Activated CD4-positive, alpha-beta T cell treated with anti-CD3 and anti-CD28 coated beads, Interleukin-2, amount 10 ng/mL, durations not matched to agents 7 days and 5 days (primary cell): ENCODE measurements at regions not wholly inside any gene's neighbourhood (a gene's known extent, or its start where the extent isn't known, plus 50 kb on each side); places are given as distances from the start of the nearest gene placed in this dataset.
A peak's percentile ranks its signal among the peaks of the same experiment; 100 is the strongest.
"Not testable (repeated sequence)": the region's sequence is repeated elsewhere in the genome, so short reads cannot be mapped to it uniquely, and the experiment has no call there.

Experiments used
- CTCF ChIA-PET: fragments of 350-600 bp; sonication (Branson Sonifier 250); formaldehyde crosslinking; loops from one replicate; lab custom pipeline; 2021; ENCODE audit warnings: antibody characterized with exemption; lab: Charles Lee
- POLR2A ChIA-PET: fragments of 350-600 bp; sonication (Branson Sonifier 250); formaldehyde crosslinking; loops from one replicate; lab custom pipeline; 2021; ENCODE audit warnings: antibody characterized with exemption; lab: Charles Lee
- DNase-seq: peaks from one replicate; pipeline ENCODE4 v3.0.0-alpha.2; 2020
- H3K27ac Mint-ChIP-seq: one replicate; pipeline ENCODE4 v1.8.0; 2021; ENCODE audit warnings: mild to moderate bottlenecking, moderate library complexity, mixed read lengths
- H3K27me3 Mint-ChIP-seq: one replicate; pipeline ENCODE4 v1.8.0; 2021; ENCODE audit warnings: mixed read lengths
- H3K36me3 Mint-ChIP-seq: one replicate; pipeline ENCODE4 v1.8.0; 2021; ENCODE audit warnings: low read depth, mixed read lengths
- H3K4me1 Mint-ChIP-seq: one replicate; pipeline ENCODE4 v1.8.0; 2021; ENCODE audit warnings: mixed read lengths
- H3K4me3 Mint-ChIP-seq: one replicate; pipeline ENCODE4 v1.8.0; 2021; ENCODE audit warnings: mild to moderate bottlenecking, moderate library complexity, mixed read lengths
- H3K9me3 Mint-ChIP-seq: one replicate; pipeline ENCODE4 v1.8.0; 2021; ENCODE audit warnings: mixed read lengths

- H3K36me3 Mint-ChIP-seq, DNase-seq, H3K9me3 Mint-ChIP-seq, POLR2A ChIA-PET, H3K4me3 Mint-ChIP-seq, H3K27ac Mint-ChIP-seq: not testable (repeated sequence)
- CTCF ChIA-PET: interaction anchor here (0.6 kb wide), 1 partner anchor 164 kb away, joined by 3 read pairs; no protein-coding TSS in a partner anchor
- peaks cover 48% of the 10 kb centered on the region for H3K27me3 Mint-ChIP-seq
- peaks cover 17% of the 10 kb centered on the region for H3K4me1 Mint-ChIP-seq
Observed at GRCh38 chr1:228653057-228653456, 82.2 kb upstream of the RHOU start.

GRCh38 chr1:228653748-228654147 lies 81.5 kb upstream of the RHOU start:
- POLR2A ChIA-PET: no interaction called here
- CTCF ChIA-PET: interaction anchor here (0.6 kb wide), 1 partner anchor 165 kb away, joined by 3 read pairs; no protein-coding TSS in a partner anchor

GRCh38 chr1:228655796-228656394 lies 79.4 kb upstream of the RHOU start:
- POLR2A ChIA-PET: no interaction called here
- CTCF ChIA-PET: interaction anchor here (0.7 kb wide), 1 partner anchor 632 kb away, joined by 3 read pairs; no protein-coding TSS in a partner anchor
- H3K36me3 Mint-ChIP-seq: peaks cover 2% of the 10 kb centered on the region
- H3K9me3 Mint-ChIP-seq: no peaks in the 10 kb centered on the region
- H3K4me1 Mint-ChIP-seq: peaks cover 2% of the 10 kb centered on the region
- H3K27ac Mint-ChIP-seq: no peak overlapping the region
- no peak overlapping the region for H3K4me3 Mint-ChIP-seq
- no peak for DNase-seq
- H3K27me3 Mint-ChIP-seq: peaks cover 24% of the 10 kb centered on the region

More at GRCh38 chr1:228653748-228654147, 81.5 kb upstream of the RHOU start:
- Mint-ChIP-seq H3K9me3 (no peaks in the 10 kb centered on the region), H3K27ac (no peak overlapping the region), H3K4me3 (no peak overlapping the region), H3K27me3 (peaks cover 41% of the 10 kb centered on the region), H3K4me1 (peaks cover 10% of the 10 kb centered on the region), H3K36me3 (peaks cover 4% of the 10 kb centered on the region)
- no peak for DNase-seq

- DNase-seq, POLR2A ChIA-PET, H3K36me3 Mint-ChIP-seq, H3K27ac Mint-ChIP-seq, H3K4me3 Mint-ChIP-seq, H3K9me3 Mint-ChIP-seq, H3K4me1 Mint-ChIP-seq: not testable (repeated sequence)
- peaks cover 19% of the 10 kb centered on the region for H3K27me3 Mint-ChIP-seq
- CTCF ChIA-PET: interaction anchor here (0.6 kb wide), 1 partner anchor 841 kb away, joined by 5 read pairs; no protein-coding TSS in a partner anchor
Observed at GRCh38 chr1:228662007-228662689, 73.1 kb upstream of the RHOU start.

DNA sequence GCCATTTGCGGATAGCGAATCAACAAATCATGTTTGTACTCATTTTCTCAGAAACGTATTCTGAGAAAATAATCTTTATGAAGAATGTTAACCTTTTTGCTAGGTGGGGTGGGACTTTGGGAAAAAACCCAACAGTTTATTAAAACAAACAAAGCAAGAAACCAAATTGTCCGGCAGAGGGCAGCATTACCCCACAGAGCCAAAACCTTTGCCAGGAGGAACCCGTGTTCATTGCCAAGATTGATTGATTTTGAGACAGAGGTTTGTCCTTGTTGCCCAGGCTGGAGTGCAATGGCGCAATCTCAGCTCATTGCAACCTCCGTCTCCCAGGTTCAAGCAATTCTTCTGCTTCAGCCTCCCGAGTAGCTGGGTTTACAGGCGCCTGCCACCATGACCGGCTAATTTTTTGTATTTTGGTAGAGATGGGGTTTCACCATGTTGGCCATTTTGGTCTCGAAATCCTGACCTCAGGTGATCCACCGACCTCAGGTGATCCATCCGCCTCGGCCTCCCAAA lies 70.8 kb upstream of the RHOU start:
- Mint-ChIP-seq H3K27me3 (peaks cover 19% of the 10 kb centered on the region), H3K9me3 (no peaks in the 10 kb centered on the region), H3K27ac (no peak overlapping the region), H3K4me3 (no peak overlapping the region), H3K36me3 (no peaks in the 10 kb centered on the region), H3K4me1 (no peaks in the 10 kb centered on the region)
- peak; percentile 82 for DNase-seq
- ChIA-PET POLR2A (no interaction called here), CTCF (interaction anchor here (0.6 to 1.3 kb wide), 7 partner anchors 8 to 590 kb away, joined by 3 to 5 read pairs (median 3); no protein-coding TSS in a partner anchor)

GRCh38 chr1:228666686-228667623 lies 68.3 kb upstream of the RHOU start:
- no peaks in the 10 kb centered on the region for H3K9me3 Mint-ChIP-seq
- no peaks in the 10 kb centered on the region for H3K36me3 Mint-ChIP-seq
- no peak overlapping the region for H3K4me3 Mint-ChIP-seq

DNA sequence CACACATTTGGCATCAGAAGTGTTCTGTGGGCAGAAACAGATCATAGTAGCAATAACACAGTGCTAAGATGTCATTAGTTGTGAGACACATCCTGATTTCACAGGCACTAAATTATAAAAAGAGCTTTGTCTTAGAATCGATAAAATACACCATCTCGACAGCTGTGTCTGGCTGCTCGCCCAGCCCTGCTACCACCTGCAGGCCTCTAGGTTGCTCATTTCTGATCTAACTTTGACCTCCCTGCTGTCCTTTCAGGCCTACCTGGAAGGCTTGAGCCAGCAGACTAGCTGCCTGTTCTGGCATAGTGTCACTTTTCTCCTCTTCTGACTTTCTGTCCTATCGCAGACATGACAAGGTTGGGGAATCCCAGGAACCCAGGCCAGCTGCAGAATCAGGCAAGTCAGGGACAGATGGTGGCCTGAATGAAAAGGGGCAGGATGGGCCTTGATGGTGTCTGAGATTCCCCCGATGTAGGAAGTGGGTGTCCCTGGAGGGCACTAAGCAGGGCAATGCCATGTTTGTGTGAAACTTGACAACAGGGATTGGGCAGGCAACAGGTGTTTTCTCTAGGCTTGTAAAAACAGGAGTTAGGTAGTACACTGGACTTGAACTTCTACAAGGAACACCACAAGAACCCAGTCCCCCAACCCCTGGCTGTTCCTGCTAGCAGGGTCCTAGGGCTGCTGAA lies 66.6 kb upstream of the RHOU start:
- Mint-ChIP-seq H3K27ac (no peak overlapping the region), H3K27me3 (no peaks in the 10 kb centered on the region), H3K4me3 (no peak overlapping the region), H3K36me3 (no peaks in the 10 kb centered on the region), H3K9me3 (no peaks in the 10 kb centered on the region), H3K4me1 (no peaks in the 10 kb centered on the region)
- ChIA-PET CTCF (no interaction called here), POLR2A (no interaction called here)
- no peak for DNase-seq

More at GRCh38 chr1:228666686-228667623, 68.3 kb upstream of the RHOU start:
- Mint-ChIP-seq H3K27ac (no peak overlapping the region), H3K27me3 (peaks cover 10% of the 10 kb centered on the region), H3K4me1 (no peaks in the 10 kb centered on the region)
- CTCF ChIA-PET: no interaction called here
- POLR2A ChIA-PET: no interaction called here
- no peak for DNase-seq

DNA sequence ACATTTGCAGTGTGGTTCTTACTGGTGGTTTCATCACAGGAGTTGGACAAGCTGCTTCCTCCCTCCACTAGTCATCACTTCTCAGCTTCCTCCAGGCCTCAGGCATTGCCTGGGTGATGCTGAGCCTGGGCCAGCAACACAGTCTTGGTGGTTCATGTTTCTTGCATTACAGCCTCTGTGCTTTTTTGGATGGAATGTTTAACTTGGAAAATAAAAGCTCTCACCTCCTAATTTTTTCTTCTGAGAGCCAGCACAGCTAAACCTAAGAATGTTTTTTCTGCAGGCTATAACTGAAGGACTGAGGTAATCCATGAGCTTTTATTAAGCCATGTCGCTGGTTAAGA lies 66.1 kb upstream of the RHOU start:
- POLR2A ChIA-PET: no interaction called here
- Mint-ChIP-seq H3K36me3 (no peaks in the 10 kb centered on the region), H3K4me1 (no peaks in the 10 kb centered on the region), H3K4me3 (no peak overlapping the region), H3K27ac (no peak overlapping the region), H3K9me3 (no peaks in the 10 kb centered on the region), H3K27me3 (no peaks in the 10 kb centered on the region)
- CTCF ChIA-PET: no interaction called here
- no peak for DNase-seq

DNA sequence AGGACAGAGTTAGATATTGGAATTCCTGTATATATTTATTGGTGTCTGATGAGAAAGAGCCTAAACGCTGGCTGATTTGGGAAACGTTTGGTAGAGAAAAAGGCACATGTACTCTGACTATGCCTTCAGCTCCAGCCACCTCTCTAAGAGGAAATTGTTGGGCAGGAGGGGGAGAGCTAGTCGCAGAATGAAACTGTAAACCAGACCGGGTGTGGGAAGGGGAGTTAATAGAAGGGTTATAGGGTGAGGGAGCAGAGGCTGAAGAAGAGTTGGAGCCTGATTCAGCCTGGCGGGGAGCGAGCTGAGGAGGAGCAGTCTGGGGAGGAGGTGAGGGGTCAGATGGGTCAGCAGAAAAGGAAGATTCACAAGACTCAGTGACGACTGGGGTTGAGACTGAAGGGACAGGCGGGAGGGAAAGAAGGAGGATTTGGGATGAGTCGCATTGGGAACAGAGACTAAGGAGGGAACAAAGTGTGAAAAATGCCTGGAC lies 54.2 kb upstream of the RHOU start:
- H3K4me1 Mint-ChIP-seq, H3K36me3 Mint-ChIP-seq, H3K9me3 Mint-ChIP-seq, CTCF ChIA-PET, H3K4me3 Mint-ChIP-seq, POLR2A ChIA-PET, DNase-seq, H3K27ac Mint-ChIP-seq: not testable (repeated sequence)
- peaks cover 22% of the 10 kb centered on the region for H3K27me3 Mint-ChIP-seq

DNA sequence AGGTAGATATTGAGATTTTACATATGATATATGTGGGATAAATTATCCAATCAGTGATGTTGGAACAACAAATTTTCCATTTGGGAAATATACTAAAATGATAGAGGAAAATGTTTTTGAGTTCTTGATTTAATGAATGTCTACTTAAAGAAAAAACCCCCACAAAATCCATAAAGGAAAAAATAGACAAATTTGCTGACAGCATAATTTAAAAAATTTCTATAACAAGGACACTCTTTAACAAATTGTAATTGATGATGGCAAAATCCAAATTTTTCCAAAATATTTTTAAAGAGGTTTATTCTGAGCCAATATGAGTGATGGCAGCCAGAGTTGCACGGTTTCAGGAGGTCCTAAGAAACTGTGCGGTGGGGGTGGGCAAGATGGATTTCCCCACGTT lies 51.9 kb upstream of the RHOU start:
- DNase-seq: no peak
- no peaks in the 10 kb centered on the region for H3K4me1 Mint-ChIP-seq
- CTCF ChIA-PET: no interaction called here
- H3K27me3 Mint-ChIP-seq: peaks cover 35% of the 10 kb centered on the region
- H3K4me3 Mint-ChIP-seq: no peak overlapping the region
- POLR2A ChIA-PET: no interaction called here
- no peaks in the 10 kb centered on the region for H3K9me3 Mint-ChIP-seq
- H3K36me3 Mint-ChIP-seq: no peaks in the 10 kb centered on the region
- H3K27ac Mint-ChIP-seq: no peak overlapping the region

GRCh38 chr1:228684607-228685006 lies 50.7 kb upstream of the RHOU start:
- POLR2A ChIA-PET: no interaction called here
- no peak overlapping the region for H3K4me3 Mint-ChIP-seq
- H3K36me3 Mint-ChIP-seq: no peaks in the 10 kb centered on the region
- H3K4me1 Mint-ChIP-seq: no peaks in the 10 kb centered on the region
- DNase-seq: no peak
- no peak overlapping the region for H3K27ac Mint-ChIP-seq
- peaks cover 39% of the 10 kb centered on the region for H3K27me3 Mint-ChIP-seq
- H3K9me3 Mint-ChIP-seq: no peaks in the 10 kb centered on the region
- CTCF ChIA-PET: no interaction called here

DNA sequence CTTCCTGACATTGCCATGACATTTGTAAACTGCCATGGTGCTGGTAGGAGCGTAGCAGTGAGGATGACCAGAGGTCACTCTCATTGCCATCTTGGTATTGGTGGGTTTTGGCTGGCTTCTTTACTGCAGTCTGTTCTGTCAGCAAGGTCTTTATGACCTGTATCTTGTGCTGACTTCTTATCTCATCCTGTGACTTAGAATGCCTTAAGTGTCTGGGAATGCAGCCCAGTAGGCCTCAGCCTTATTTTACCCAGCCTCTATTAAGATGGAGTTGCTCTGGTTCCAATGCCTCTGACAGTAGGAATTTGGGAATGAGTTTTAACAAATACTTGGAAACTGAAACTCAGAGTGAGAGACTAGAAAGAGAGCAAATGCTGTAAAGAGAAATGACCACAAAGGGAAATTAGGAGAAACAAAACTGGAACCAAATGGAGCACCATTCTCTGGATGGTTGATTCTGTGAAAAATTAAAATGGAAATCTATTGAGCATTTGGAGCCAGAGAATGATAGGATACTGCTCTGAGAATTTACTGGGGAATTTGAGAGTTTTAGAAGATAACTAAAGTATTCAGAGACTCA lies 50.1 kb upstream of the RHOU start:
- CTCF ChIA-PET: no interaction called here
- Mint-ChIP-seq H3K27me3 (peaks cover 39% of the 10 kb centered on the region), H3K4me3 (no peak overlapping the region), H3K27ac (no peak overlapping the region), H3K36me3 (no peaks in the 10 kb centered on the region), H3K4me1 (no peaks in the 10 kb centered on the region), H3K9me3 (no peaks in the 10 kb centered on the region)
- POLR2A ChIA-PET: no interaction called here
- no peak for DNase-seq
